HG02759 (cell line): ENCODE measurements at regions not wholly inside any gene's neighbourhood (a gene's known extent, or its start where the extent isn't known, plus 50 kb on each side); places are given as distances from the start of the nearest gene placed in this dataset.
"Not testable (repeated sequence)": the region's sequence is repeated elsewhere in the genome, so short reads cannot be mapped to it uniquely, and the experiment has no call there.

Experiments
- ATAC-seq: cut with Tn5 transposase; IDR thresholded peaks from one replicate; pipeline ENCODE4 v1.9.1; 2021; ENCODE audit warnings: mild to moderate bottlenecking, moderate library complexity; ENCODE audit not compliant: unreplicated experiment

GRCh38 chr6:69623357-69623756, 173.5 kb downstream of the LMBRD1 start:
- no peak for ATAC-seq

GRCh38 chr6:69622924-69623323, 173.9 kb downstream of the LMBRD1 start:
- ATAC-seq: no peak

- ATAC-seq: no peak
Observed at GRCh38 chr6:69622230-69622629, 174.6 kb downstream of the LMBRD1 start.

GRCh38 chr6:69617163-69617562, 179.6 kb downstream of the LMBRD1 start:
- no peak for ATAC-seq

- ATAC-seq: no peak
Observed at GRCh38 chr6:69609836-69610472, 186.9 kb downstream of the LMBRD1 start.

GRCh38 chr6:69601132-69601531, 195.7 kb downstream of the LMBRD1 start:
- no peak for ATAC-seq

GRCh38 chr6:69594405-69594804, 202.4 kb downstream of the LMBRD1 start:
- ATAC-seq: no peak

- ATAC-seq: no peak
Observed at GRCh38 chr6:69593706-69594105, 203.1 kb downstream of the LMBRD1 start.

GRCh38 chr6:69589626-69590025, 207.2 kb downstream of the LMBRD1 start:
- ATAC-seq: no peak

GRCh38 chr6:69584913-69585729, 211.7 kb downstream of the LMBRD1 start:
- ATAC-seq: peak; percentile 93

- ATAC-seq: no peak
Observed at GRCh38 chr6:69584536-69584912, 212.3 kb downstream of the LMBRD1 start.

GRCh38 chr6:69581581-69581980, 215.2 kb downstream of the LMBRD1 start:
- no peak for ATAC-seq

- no peak for ATAC-seq
Observed at GRCh38 chr6:69580706-69581105, 216.1 kb downstream of the LMBRD1 start.

GRCh38 chr6:69578361-69578890, 218.4 kb downstream of the LMBRD1 start:
- ATAC-seq: no peak

GRCh38 chr6:69571234-69571633, 225.6 kb downstream of the LMBRD1 start:
- no peak for ATAC-seq

- ATAC-seq: no peak
Observed at GRCh38 chr6:69570106-69570505, 226.7 kb downstream of the LMBRD1 start.

- not testable (repeated sequence) for ATAC-seq
Observed at GRCh38 chr6:69560597-69560996, 236.2 kb downstream of the LMBRD1 start.

GRCh38 chr6:69555088-69555638, 241.6 kb downstream of the LMBRD1 start:
- no peak for ATAC-seq

- ATAC-seq: no peak
Observed at GRCh38 chr6:69542494-69542893, 254.3 kb downstream of the LMBRD1 start.

- no peak for ATAC-seq
Observed at GRCh38 chr6:69527921-69528476, 268.8 kb downstream of the LMBRD1 start.

- not testable (repeated sequence) for ATAC-seq
Observed at GRCh38 chr6:69515480-69515879, 281.3 kb downstream of the LMBRD1 start.

GRCh38 chr6:69494595-69494994, 302.2 kb downstream of the LMBRD1 start:
- no peak for ATAC-seq
